Ovary (tissue), 7 donors: ENCODE measurements at regions not wholly inside any gene's neighbourhood (a gene's known extent, or its start where the extent isn't known, plus 50 kb on each side); places are given as distances from the start of the nearest gene placed in this dataset.

Source experiments
- DNase-seq, 5 donors: peaks; one replicate each; pipeline ENCODE4 v3.0.0-alpha.2; 2019 to 2020
- H3K27ac ChIP-seq, 2 donors: fragments of 200-600 bp; one replicate each; pipeline versions ENCODE4 v1.5.1 to v1.8.0; 2019 to 2022
- H3K27me3 ChIP-seq: fragments of 200-600 bp; one replicate; pipeline ENCODE4 v1.8.0; 2022
- H3K36me3 ChIP-seq: fragments of 200-600 bp; sonication (generic); one replicate; pipeline ENCODE4 v1.5.1; 2019
- H3K4me1 ChIP-seq: one replicate; pipeline ENCODE4 v1.8.1; 2013; ENCODE audit warnings: mild to moderate bottlenecking, moderate library complexity; ENCODE audit not compliant: insufficient read depth
- H3K4me3 ChIP-seq: fragments of 200-600 bp; sonication (generic); one replicate; pipeline ENCODE4 v1.5.1; 2017
- H3K9me3 ChIP-seq, 2 donors: fragments of 200-600 bp in 1 of 2; sonication (generic) in 1 of 2; one replicate each; pipeline versions ENCODE4 v1.5.1 to v1.8.1; 2013 to 2019; ENCODE audit warnings: mild to moderate bottlenecking in 1 of 2, moderate library complexity in 1 of 2
- EP300 ChIP-seq: sonication (generic); formaldehyde crosslinking; IDR thresholded peaks from one replicate; pipeline ENCODE4 v1.6.1; 2017; ENCODE audit warnings: antibody characterized with exemption
- POLR2A ChIP-seq: fragments of 450-650 bp; IDR thresholded peaks from one replicate; pipeline ENCODE4 v1.6.1; 2017; ENCODE audit warnings: antibody characterized with exemption, mild to moderate bottlenecking, moderate library complexity
- WGBS, 3 donors: extraction: QIAGEN DNeasy Blood & Tissue Kit in 1 of 3; methylation state at CpG; one replicate each; pipeline versions ENCODE4 v1.1.5 to v1.1.7; 2013 to 2017; 5-methylcytosine and 5-hydroxymethylcytosine counted together
- intact Hi-C, 4 donors: fragments of 100-400 bp; cut with DNase I; formaldehyde crosslinking; loops; one replicate each; pipeline versions ENCODE4 v1.11.0 to v1.15.1; 2022 to 2023
- TF ChIP-seq, protein P1 (sequence below), 3 donors: fragments of 450-650 bp in 2 of 3; fragments of 200-600 bp in 1 of 3; IDR thresholded peaks; one replicate each; pipeline versions ENCODE4 v1.5.1 to v1.8.0; 2016 to 2022; ENCODE audit warnings: antibody characterized with exemption in 3 of 3, mild to moderate bottlenecking in 1 of 3
- donor health status: DM: no; HTN: no; CAD: no; lungs with moderate emphysema.
- donor health status: DM: no; HTN: no; CAD: no.
- donor health status: Bipolar disorder and iron deficiency.
- donor health status: DM: no; HTN: no; CAD: no.
- donor health status: DM: yes; HTN: yes; CAD: no.

DNA sequence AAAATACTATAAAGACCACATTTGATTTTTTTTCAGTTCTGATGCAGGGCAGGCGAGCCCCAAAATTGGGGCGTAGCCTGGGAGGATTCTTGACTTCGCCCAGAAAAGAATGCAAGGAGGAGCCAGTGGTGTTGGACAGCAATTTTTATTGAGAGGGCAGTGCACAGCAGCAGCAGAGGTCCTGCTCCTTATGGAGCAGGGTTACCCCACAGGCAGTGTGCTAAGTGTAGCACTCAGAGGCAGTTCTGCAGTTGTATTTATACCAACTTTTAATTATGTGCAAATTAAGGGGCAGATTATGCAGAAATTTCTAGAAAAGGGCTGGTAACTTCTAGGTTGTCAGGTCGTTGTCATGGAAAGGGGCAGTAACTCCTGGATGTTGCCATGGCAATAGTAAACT, 69.9 kb downstream of the GASK1B start:
- WGBS, 3 donors = 86 to 90% (median 87%) methylated on average over 4 of the region's 4 CpGs
- no peaks in the 10 kb centered on the region for H3K36me3 ChIP-seq
- peaks cover 9% of the 10 kb centered on the region for H3K4me1 ChIP-seq
- intact Hi-C loops = no loop called here
- no peak overlapping the region for H3K4me3 ChIP-seq
- no peaks in the 10 kb centered on the region for H3K27me3 ChIP-seq
- TF ChIP-seq EP300 (no peak), POLR2A (no peak)
- TF ChIP-seq, protein P1, sequence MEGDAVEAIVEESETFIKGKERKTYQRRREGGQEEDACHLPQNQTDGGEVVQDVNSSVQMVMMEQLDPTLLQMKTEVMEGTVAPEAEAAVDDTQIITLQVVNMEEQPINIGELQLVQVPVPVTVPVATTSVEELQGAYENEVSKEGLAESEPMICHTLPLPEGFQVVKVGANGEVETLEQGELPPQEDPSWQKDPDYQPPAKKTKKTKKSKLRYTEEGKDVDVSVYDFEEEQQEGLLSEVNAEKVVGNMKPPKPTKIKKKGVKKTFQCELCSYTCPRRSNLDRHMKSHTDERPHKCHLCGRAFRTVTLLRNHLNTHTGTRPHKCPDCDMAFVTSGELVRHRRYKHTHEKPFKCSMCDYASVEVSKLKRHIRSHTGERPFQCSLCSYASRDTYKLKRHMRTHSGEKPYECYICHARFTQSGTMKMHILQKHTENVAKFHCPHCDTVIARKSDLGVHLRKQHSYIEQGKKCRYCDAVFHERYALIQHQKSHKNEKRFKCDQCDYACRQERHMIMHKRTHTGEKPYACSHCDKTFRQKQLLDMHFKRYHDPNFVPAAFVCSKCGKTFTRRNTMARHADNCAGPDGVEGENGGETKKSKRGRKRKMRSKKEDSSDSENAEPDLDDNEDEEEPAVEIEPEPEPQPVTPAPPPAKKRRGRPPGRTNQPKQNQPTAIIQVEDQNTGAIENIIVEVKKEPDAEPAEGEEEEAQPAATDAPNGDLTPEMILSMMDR (IDR thresholded peaks at IDR 0.05) = no peak
- H3K27ac ChIP-seq = no peak overlapping the region
- H3K9me3 ChIP-seq = no peaks in the 10 kb centered on the region
- DNase-seq = no peak

GRCh38 chr4:158099686-158100085, 73.1 kb downstream of the GASK1B start:
- Histone ChIP-seq H3K4me1 (peaks cover 13% of the 10 kb centered on the region), H3K27ac (no peak overlapping the region), H3K36me3 (no peaks in the 10 kb centered on the region), H3K4me3 (no peak overlapping the region), H3K9me3 (no peaks in the 10 kb centered on the region), H3K27me3 (no peaks in the 10 kb centered on the region)
- no peak for DNase-seq
- TF ChIP-seq, protein P1 (IDR thresholded peaks at IDR 0.05) = no peak
- TF ChIP-seq EP300 = no peak
- TF ChIP-seq POLR2A = no peak
- intact Hi-C loops = loop anchor here in 1 of 4 donors (10.0 kb wide), 1 partner anchor 65 kb away; no protein-coding TSS in a partner anchor
- 12 to 27% (median 18%) methylated on average over 4 of the region's 4 CpGs for WGBS, 3 donors

GRCh38 chr4:158098802-158099201, 74.0 kb downstream of the GASK1B start:
- no peaks in the 10 kb centered on the region for H3K36me3 ChIP-seq
- no peaks in the 10 kb centered on the region for H3K9me3 ChIP-seq
- no peaks in the 10 kb centered on the region for H3K27me3 ChIP-seq
- H3K4me1 ChIP-seq = peaks cover 13% of the 10 kb centered on the region
- H3K4me3 ChIP-seq = no peak overlapping the region
- intact Hi-C loops = loop anchor here in 1 of 4 donors (10.0 kb wide), 1 partner anchor 66 kb away; no protein-coding TSS in a partner anchor
- DNase-seq = no peak
- H3K27ac ChIP-seq = no peak overlapping the region
- no peak for TF ChIP-seq POLR2A
- TF ChIP-seq, protein P1 (IDR thresholded peaks at IDR 0.05) = no peak
- no peak for TF ChIP-seq EP300
- WGBS, 3 donors = 94 to 97% (median 97%) methylated on average over 1 of the region's 1 CpG

DNA sequence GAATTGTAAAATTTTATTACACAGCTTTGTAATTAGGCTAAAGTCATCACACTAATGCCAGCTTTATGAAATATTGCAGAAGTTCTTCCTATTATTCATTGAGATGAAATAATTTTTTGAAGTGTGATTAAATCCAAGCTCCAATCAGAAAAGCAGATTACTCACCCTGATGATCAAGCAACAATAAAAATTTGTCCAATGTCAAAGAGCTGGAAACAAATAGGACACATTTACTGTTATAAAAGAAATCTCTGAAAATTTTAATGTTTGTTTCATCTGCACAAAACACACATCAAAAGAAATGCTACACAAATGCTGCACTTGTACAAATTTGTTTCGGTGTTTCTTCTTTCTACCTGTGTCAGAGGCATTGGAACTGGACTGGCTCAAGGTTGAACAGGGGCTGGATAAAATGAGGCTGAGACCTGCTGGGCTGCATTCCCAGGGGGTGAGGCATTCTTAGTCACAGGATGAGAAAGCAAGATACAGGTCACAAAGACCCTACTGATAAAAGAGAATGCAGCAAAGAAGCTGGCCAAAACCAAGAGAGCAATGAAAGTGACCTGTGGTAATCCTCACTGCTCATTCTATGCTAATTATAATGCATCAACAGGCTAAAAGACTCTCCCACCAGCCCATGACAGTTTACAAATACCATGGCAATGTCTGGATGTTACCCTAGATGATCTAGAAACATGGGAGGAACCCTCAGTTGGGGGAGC, 78.3 kb downstream of the GASK1B start:
- TF ChIP-seq, protein P1 (IDR thresholded peaks at IDR 0.05) = no peak
- TF ChIP-seq EP300 (no peak), POLR2A (no peak)
- no peaks in the 10 kb centered on the region for H3K27me3 ChIP-seq
- intact Hi-C loops = loop anchor here in 2 of 4 donors (5.0 to 10.0 kb wide), 2 partner anchors 70 to 73 kb away; no protein-coding TSS in a partner anchor
- no peaks in the 10 kb centered on the region for H3K36me3 ChIP-seq
- H3K27ac ChIP-seq = peak overlapping the region in 1 of 2 donors; percentile 73
- H3K4me3 ChIP-seq = no peak overlapping the region
- 16 to 20% (median 16%) methylated on average over 1 of the region's 1 CpG for WGBS, 3 donors
- H3K9me3 ChIP-seq = no peaks in the 10 kb centered on the region
- peaks cover 14% of the 10 kb centered on the region for H3K4me1 ChIP-seq
- DNase-seq = peak in 4 of 5 donors; percentile 39 to 61 (median 46)
